H1 (cell line): ENCODE measurements at regions not wholly inside any gene's neighbourhood (a gene's known extent, or its start where the extent isn't known, plus 50 kb on each side); places are given as distances from the start of the nearest gene placed in this dataset.

Experiments used
- CTCF ChIA-PET: fragments of 300-600 bp; sonication (Branson Sonifier 250); formaldehyde crosslinking; loops from one replicate; lab custom pipeline; 2021; ENCODE audit not compliant: partially characterized antibody; lab: Charles Lee
- POLR2A ChIA-PET: fragments of 300-600 bp; sonication (Branson Sonifier 250); formaldehyde crosslinking; loops from one replicate; lab custom pipeline; 2021; ENCODE audit warnings: inconsistent platforms; ENCODE audit not compliant: partially characterized antibody; lab: Charles Lee
- DNase-seq, 2 experiments: peaks; one replicate each; pipeline versions ENCODE4 v3.0.0 to v3.0.0-alpha.2; 2010 to 2022; ENCODE audit warnings: low spot score in 2 of 2, low read depth in 1 of 2, mixed read lengths in 1 of 2
- FAIRE-seq: peaks from 2 replicates; lab custom pipeline; 2011; peaks lifted over from hg19 to GRCh38; lab: Jason Lieb, UNC
- H2AFZ ChIP-seq: 2 replicates; pipeline ENCODE4 v1.8.1; 2012; ENCODE audit warnings: low read length, inconsistent platforms
- H2AK5ac ChIP-seq: 2 replicates; pipeline ENCODE4 v1.6.1; 2013; ENCODE audit warnings: low read depth, low read length
- H2BK120ac ChIP-seq: replicated peaks from 2 replicates; pipeline ENCODE3; 2013; ENCODE audit warnings: low read depth, low read length, inconsistent platforms
- H2BK12ac ChIP-seq: 2 replicates; pipeline ENCODE4 v1.6.1; 2013; ENCODE audit warnings: low read depth, low read length
- H2BK15ac ChIP-seq: 2 replicates; pipeline ENCODE4 v1.6.1; 2013; ENCODE audit warnings: low read length
- H2BK20ac ChIP-seq: 2 replicates; pipeline ENCODE4 v1.6.1; 2013; ENCODE audit warnings: low read length
- H2BK5ac ChIP-seq: 2 replicates; pipeline ENCODE4 v1.6.1; 2013; ENCODE audit warnings: low read depth, low read length
- H3K14ac ChIP-seq: 2 replicates; pipeline ENCODE4 v1.6.1; 2013; ENCODE audit warnings: inconsistent platforms; ENCODE audit not compliant: insufficient read length
- H3K18ac ChIP-seq: 2 replicates; pipeline ENCODE4 v1.6.1; 2013; ENCODE audit warnings: low read length; ENCODE audit errors: extremely low read depth
- H3K23ac ChIP-seq: 2 replicates; pipeline ENCODE4 v1.6.1; 2013; ENCODE audit warnings: inconsistent platforms; ENCODE audit not compliant: insufficient read length
- H3K23me2 ChIP-seq: 2 replicates; pipeline ENCODE4 v1.6.1; 2013; ENCODE audit warnings: low read depth, low read length
- H3K27ac ChIP-seq: 2 replicates; pipeline ENCODE4 v1.6.1; 2011; ENCODE audit warnings: low read depth, low read length, inconsistent platforms
- H3K27me3 ChIP-seq, 4 experiments: replicated peaks in 1 of 4; 1 replicate in 1 of 4; 2 replicates in 3 of 4; pipeline versions ENCODE4 v1.6.1 to v1.8.1; 2011 to 2013; ENCODE audit warnings: low read length in 3 of 4, mild to moderate bottlenecking in 3 of 4, inconsistent platforms in 2 of 4, mixed read lengths in 2 of 4, moderate library complexity in 1 of 4; ENCODE audit not compliant: control insufficient read depth in 3 of 4, insufficient read depth in 3 of 4; ENCODE audit errors: extremely low read depth in 1 of 4
- H3K36me3 ChIP-seq, 4 experiments: 2 replicates each; pipeline versions ENCODE4 v1.6.1 to v1.8.1; 2011 to 2013; ENCODE audit warnings: mild to moderate bottlenecking in 4 of 4, low read length in 3 of 4, moderate library complexity in 2 of 4, control low read depth in 1 of 4, inconsistent platforms in 1 of 4; ENCODE audit not compliant: insufficient read depth in 4 of 4, control insufficient read depth in 2 of 4
- H3K4ac ChIP-seq: replicated peaks from 2 replicates; pipeline ENCODE3; 2013; ENCODE audit warnings: low read length, low read depth, mixed read lengths, inconsistent platforms; ENCODE audit not compliant: insufficient read length
- H3K4me1 ChIP-seq, 4 experiments: replicated peaks in 1 of 4; 1 replicate in 1 of 4; 2 replicates in 3 of 4; pipeline versions ENCODE4 v1.6.1 to v1.8.1; 2011 to 2013; ENCODE audit warnings: low read length in 3 of 4, inconsistent platforms in 2 of 4, mixed read lengths in 1 of 4; ENCODE audit not compliant: insufficient read depth in 4 of 4, control insufficient read depth in 3 of 4
- H3K4me2 ChIP-seq, 2 experiments: 2 replicates each; pipeline versions ENCODE4 v1.6.1 to v1.8.1; 2011 to 2013; ENCODE audit warnings: low read depth in 2 of 2, low read length in 2 of 2, control low read depth in 1 of 2, inconsistent platforms in 1 of 2, mild to moderate bottlenecking in 1 of 2; ENCODE audit not compliant: insufficient read depth in 1 of 2
- H3K4me3 ChIP-seq, 4 experiments: fragments of 200-600, 300-600 bp in 1 of 4; sonication (generic), shearing (Covaris generic), sonication (Bioruptor Twin) in 1 of 4; 2 replicates each; pipeline versions ENCODE4 v1.5.1 to v1.8.1; 2011 to 2016; ENCODE audit warnings: low read length in 4 of 4, low read depth in 3 of 4, control low read depth in 2 of 4, inconsistent platforms in 2 of 4, mild to moderate bottlenecking in 2 of 4, mixed read lengths in 1 of 4, moderate library complexity in 1 of 4; ENCODE audit not compliant: insufficient read depth in 2 of 4; ENCODE audit errors: extremely low read depth in 1 of 4
- H3K56ac ChIP-seq: replicated peaks from 2 replicates; pipeline ENCODE3; 2013; ENCODE audit warnings: low read depth, mild to moderate bottlenecking, mixed read lengths, low read length, inconsistent platforms; ENCODE audit not compliant: insufficient read length
- H3K79me1 ChIP-seq: 2 replicates; pipeline ENCODE4 v1.6.1; 2013; ENCODE audit warnings: low read depth, low read length, control low read depth
- H3K79me2 ChIP-seq, 2 experiments: 2 replicates each; pipeline versions ENCODE4 v1.6.1 to v1.8.1; 2012 to 2013; ENCODE audit warnings: low read length in 2 of 2, mild to moderate bottlenecking in 2 of 2, inconsistent platforms in 1 of 2; ENCODE audit not compliant: insufficient read depth in 2 of 2, control insufficient read depth in 1 of 2
- H3K9ac ChIP-seq, 4 experiments: replicated peaks in 1 of 4; 1 replicate in 1 of 4; 2 replicates in 3 of 4; pipeline versions ENCODE4 v1.6.1 to v1.8.1; 2011 to 2013; ENCODE audit warnings: low read depth in 3 of 4, low read length in 3 of 4, control low read depth in 2 of 4, mild to moderate bottlenecking in 2 of 4, moderate library complexity in 2 of 4, inconsistent platforms in 1 of 4; ENCODE audit errors: extremely low read depth in 1 of 4
- H3K9me3 ChIP-seq, 2 experiments: 2 replicates each; pipeline versions ENCODE4 v1.6.1 to v1.8.1; 2012 to 2013; ENCODE audit warnings: mild to moderate bottlenecking in 2 of 2, moderate library complexity in 2 of 2, control low read depth in 1 of 2, inconsistent platforms in 1 of 2, low read depth in 1 of 2, low read length in 1 of 2, mixed read lengths in 1 of 2; ENCODE audit not compliant: insufficient read depth in 2 of 2
- H4K20me1 ChIP-seq, 2 experiments: replicated peaks in 1 of 2; 2 replicates each; pipeline versions ENCODE3 to v1.8.1; 2011 to 2013; ENCODE audit warnings: inconsistent platforms in 2 of 2, low read length in 2 of 2, mild to moderate bottlenecking in 1 of 2; ENCODE audit not compliant: insufficient read depth in 2 of 2, control insufficient read depth in 1 of 2
- H4K5ac ChIP-seq: 2 replicates; pipeline ENCODE4 v1.6.1; 2013; ENCODE audit warnings: low read length, low read depth, mixed read lengths, inconsistent platforms; ENCODE audit not compliant: insufficient read length
- H4K8ac ChIP-seq: 2 replicates; pipeline ENCODE4 v1.8.0; 2013; ENCODE audit warnings: mild to moderate bottlenecking, moderate library complexity, low read length, inconsistent platforms; ENCODE audit not compliant: insufficient read depth; ENCODE audit errors: extremely low read depth
- H4K91ac ChIP-seq: replicated peaks from 2 replicates; pipeline ENCODE3; 2013; ENCODE audit warnings: low read length, mixed read lengths, inconsistent platforms; ENCODE audit not compliant: insufficient read length
- POLR2A ChIP-seq, 2 experiments: IDR thresholded peaks; 1 replicate in 1 of 2; 2 replicates in 1 of 2; pipeline ENCODE4 v1.6.1; 2011; ENCODE audit warnings: low read depth in 2 of 2, low read length in 2 of 2, mild to moderate bottlenecking in 2 of 2; ENCODE audit errors: control extremely low read depth in 1 of 2
- RAD21 ChIP-seq, 2 experiments: IDR thresholded peaks in 1 of 2; conservative IDR thresholded peaks in 1 of 2; 2 replicates each; pipeline ENCODE4 v1.6.1; 2011; ENCODE audit warnings: low read depth in 2 of 2, low read length in 2 of 2, improper control_type of control experiment in 1 of 2, inconsistent platforms in 1 of 2, mild to moderate bottlenecking in 1 of 2, moderate library complexity in 1 of 2
- WGBS, 2 experiments: shearing (Covaris generic) in 1 of 2; methylation state at CpG; one replicate each; pipeline versions ENCODE4 v1.1.6 to v1.1.7; 2013 to 2015; ENCODE audit warnings: low lambda C conversion rate in 2 of 2, mixed read lengths in 2 of 2, inconsistent platforms in 1 of 2, low coverage in 1 of 2, missing lambda C conversion rate in 1 of 2; ENCODE audit not compliant: insufficient replicate concordance in 2 of 2, insufficient coverage in 1 of 2, insufficient read length in 1 of 2; ENCODE audit errors: extremely low coverage in 1 of 2, missing lambda C conversion rate in 1 of 2; 5-methylcytosine and 5-hydroxymethylcytosine counted together
- TF ChIP-seq, protein P1 (sequence below), 3 experiments: IDR thresholded peaks; 1 replicate in 2 of 3; 2 replicates in 1 of 3; pipeline versions ENCODE4 v1.5.1 to v1.6.1; 2011; ENCODE audit warnings: low read length in 3 of 3, mild to moderate bottlenecking in 3 of 3, inconsistent platforms in 2 of 3, low read depth in 1 of 3, moderate library complexity in 1 of 3; ENCODE audit not compliant: insufficient read depth in 1 of 3; ENCODE audit errors: control extremely low read depth in 1 of 3

DNA sequence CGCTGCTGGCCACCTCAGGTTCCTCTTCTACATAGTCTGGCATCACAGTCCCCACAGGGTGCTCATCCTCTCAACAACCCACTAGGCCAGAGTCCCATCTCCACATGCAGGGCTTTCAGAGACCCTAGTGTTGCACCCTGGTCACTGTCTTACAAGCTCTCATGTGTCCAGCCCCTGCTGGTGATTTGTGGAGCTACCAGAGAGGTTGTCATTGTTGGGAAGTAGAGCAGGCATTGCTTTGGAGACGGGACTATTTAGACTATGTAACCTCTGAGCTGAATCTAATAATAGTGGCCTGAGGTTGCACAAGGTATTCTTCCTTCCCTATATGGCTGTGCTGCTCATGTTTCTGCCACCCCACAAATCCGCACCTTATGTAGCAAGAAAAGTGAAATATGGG lies 135.3 kb upstream of the VWC2 start:
- Histone ChIP-seq H3K4me2 (no peak overlapping the region), H3K9me3 (no peaks in the 10 kb centered on the region), H3K14ac (no peak overlapping the region), H4K20me1 (no peaks in the 10 kb centered on the region), H3K18ac (no peak overlapping the region), H3K27ac (no peak overlapping the region), H3K36me3 (no peaks in the 10 kb centered on the region), H3K23me2 (peaks cover 1% of the 10 kb centered on the region; the same call in 1 of the 2 replicates), H2AK5ac (no peak overlapping the region), H3K9ac (no peak overlapping the region), H4K8ac (no peak overlapping the region), H3K79me2 (no peaks in the 10 kb centered on the region), H2AFZ (no peak overlapping the region), H3K23ac (no peak overlapping the region), H4K5ac (no peak overlapping the region), H3K27me3 (no peaks in the 10 kb centered on the region), H2BK5ac (no peak overlapping the region), H3K4ac (no peak overlapping the region), H2BK120ac (no peak overlapping the region), H3K4me1 (no peaks in the 10 kb centered on the region), H3K4me3 (no peak overlapping the region), H4K91ac (no peak overlapping the region), H2BK15ac (no peak overlapping the region), H2BK12ac (no peak overlapping the region), H2BK20ac (no peak overlapping the region), H3K56ac (no peak overlapping the region), H3K79me1 (no peaks in the 10 kb centered on the region)
- POLR2A ChIA-PET: no interaction called here
- TF ChIP-seq, protein P1, sequence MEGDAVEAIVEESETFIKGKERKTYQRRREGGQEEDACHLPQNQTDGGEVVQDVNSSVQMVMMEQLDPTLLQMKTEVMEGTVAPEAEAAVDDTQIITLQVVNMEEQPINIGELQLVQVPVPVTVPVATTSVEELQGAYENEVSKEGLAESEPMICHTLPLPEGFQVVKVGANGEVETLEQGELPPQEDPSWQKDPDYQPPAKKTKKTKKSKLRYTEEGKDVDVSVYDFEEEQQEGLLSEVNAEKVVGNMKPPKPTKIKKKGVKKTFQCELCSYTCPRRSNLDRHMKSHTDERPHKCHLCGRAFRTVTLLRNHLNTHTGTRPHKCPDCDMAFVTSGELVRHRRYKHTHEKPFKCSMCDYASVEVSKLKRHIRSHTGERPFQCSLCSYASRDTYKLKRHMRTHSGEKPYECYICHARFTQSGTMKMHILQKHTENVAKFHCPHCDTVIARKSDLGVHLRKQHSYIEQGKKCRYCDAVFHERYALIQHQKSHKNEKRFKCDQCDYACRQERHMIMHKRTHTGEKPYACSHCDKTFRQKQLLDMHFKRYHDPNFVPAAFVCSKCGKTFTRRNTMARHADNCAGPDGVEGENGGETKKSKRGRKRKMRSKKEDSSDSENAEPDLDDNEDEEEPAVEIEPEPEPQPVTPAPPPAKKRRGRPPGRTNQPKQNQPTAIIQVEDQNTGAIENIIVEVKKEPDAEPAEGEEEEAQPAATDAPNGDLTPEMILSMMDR (IDR thresholded peaks at IDR 0.05; ENCODE audit: control extremely low read depth in 1 of 3, insufficient read depth in 1 of 3, low read depth in 1 of 3, low read length in 3 of 3): peak; percentile 9 to 47 (median 42)
- no peak for TF ChIP-seq POLR2A (IDR thresholded peaks at IDR 0.05; ENCODE audit: control extremely low read depth in 1 of 2, low read depth in 2 of 2, low read length in 2 of 2)
- TF ChIP-seq RAD21 (IDR thresholded peaks at IDR 0.05 in 1 of 2, conservative IDR thresholded peaks at IDR 0.05 in 1 of 2; ENCODE audit: low read depth in 2 of 2, low read length in 2 of 2): peak in 1 of 2 experiments; percentile 42; a peak in 2 of 4 replicates
- CTCF ChIA-PET: interaction anchor here (0.6 to 1.9 kb wide), 15 partner anchors 8 to 397 kb away, joined by 3 to 5 read pairs (median 3); no protein-coding TSS in a partner anchor
- 97% methylated on average over 3 of the region's 3 CpGs; no CpG with 5 or more reads in 1 of the 2 experiments for WGBS, 2 experiments
- FAIRE-seq: no peak
- DNase-seq: no peak
